Testis (tissue), 2 donors: ENCODE measurements at regions not wholly inside any gene's neighbourhood (a gene's known extent, or its start where the extent isn't known, plus 50 kb on each side); places are given as distances from the start of the nearest gene placed in this dataset.

Experiments
- POLR2A ChIP-seq: fragments of 450-650 bp; IDR thresholded peaks from one replicate; pipeline ENCODE4 v1.6.1; 2017; ENCODE audit warnings: antibody characterized with exemption, mild to moderate bottlenecking, moderate library complexity
- TF ChIP-seq, protein P1 (sequence below), 3 experiments: fragments of 450-650 bp in 2 of 3; fragments of 200-600 bp in 1 of 3; sonication (generic) in 1 of 3; IDR thresholded peaks; one replicate each; pipeline ENCODE4 v1.5.1; 2016 to 2019; ENCODE audit warnings: antibody characterized with exemption in 3 of 3, mild to moderate bottlenecking in 2 of 3, moderate library complexity in 1 of 3

DNA sequence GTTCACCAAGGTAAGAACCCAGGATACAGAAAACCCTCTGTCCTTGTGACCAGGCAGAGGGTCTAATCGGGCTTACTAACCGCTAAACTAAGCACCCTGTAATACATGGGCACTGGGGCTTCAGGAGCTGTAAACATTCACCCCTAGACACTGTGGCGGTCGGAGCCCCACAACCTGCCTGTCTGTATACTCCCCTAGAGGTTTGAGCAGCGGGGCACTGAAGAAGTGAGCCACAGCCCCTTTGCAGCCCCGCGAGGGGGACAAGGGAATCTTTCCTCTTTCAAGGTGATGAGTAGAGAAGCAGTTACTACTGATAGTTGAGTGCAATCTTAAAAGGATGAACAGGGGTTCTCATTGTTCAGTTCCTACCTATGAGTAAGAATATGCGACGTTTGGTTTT, 397.2 kb downstream of the AEBP2 start:
- no peak for TF ChIP-seq POLR2A
- TF ChIP-seq, protein P1, sequence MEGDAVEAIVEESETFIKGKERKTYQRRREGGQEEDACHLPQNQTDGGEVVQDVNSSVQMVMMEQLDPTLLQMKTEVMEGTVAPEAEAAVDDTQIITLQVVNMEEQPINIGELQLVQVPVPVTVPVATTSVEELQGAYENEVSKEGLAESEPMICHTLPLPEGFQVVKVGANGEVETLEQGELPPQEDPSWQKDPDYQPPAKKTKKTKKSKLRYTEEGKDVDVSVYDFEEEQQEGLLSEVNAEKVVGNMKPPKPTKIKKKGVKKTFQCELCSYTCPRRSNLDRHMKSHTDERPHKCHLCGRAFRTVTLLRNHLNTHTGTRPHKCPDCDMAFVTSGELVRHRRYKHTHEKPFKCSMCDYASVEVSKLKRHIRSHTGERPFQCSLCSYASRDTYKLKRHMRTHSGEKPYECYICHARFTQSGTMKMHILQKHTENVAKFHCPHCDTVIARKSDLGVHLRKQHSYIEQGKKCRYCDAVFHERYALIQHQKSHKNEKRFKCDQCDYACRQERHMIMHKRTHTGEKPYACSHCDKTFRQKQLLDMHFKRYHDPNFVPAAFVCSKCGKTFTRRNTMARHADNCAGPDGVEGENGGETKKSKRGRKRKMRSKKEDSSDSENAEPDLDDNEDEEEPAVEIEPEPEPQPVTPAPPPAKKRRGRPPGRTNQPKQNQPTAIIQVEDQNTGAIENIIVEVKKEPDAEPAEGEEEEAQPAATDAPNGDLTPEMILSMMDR (IDR thresholded peaks at IDR 0.05): no peak
